Stomach (tissue), 8 donors: ENCODE measurements at regions not wholly inside any gene's neighbourhood (a gene's known extent, or its start where the extent isn't known, plus 50 kb on each side); places are given as distances from the start of the nearest gene placed in this dataset.

ENCODE experiments used
- DNase-seq, 2 donors: peaks; one replicate each; pipeline versions ENCODE4 v3.0.0 to v3.0.0-alpha.2; 2013 to 2019
- H3K27ac ChIP-seq, 5 donors: fragments of 200-600 bp in 4 of 5; sonication (generic) in 4 of 5; one replicate each; pipeline ENCODE4 v1.5.1; 2013 to 2019; ENCODE audit warnings: mild to moderate bottlenecking in 1 of 5, moderate library complexity in 1 of 5
- H3K27me3 ChIP-seq, 3 donors: fragments of 200-600 bp; sonication (generic); one replicate each; pipeline ENCODE4 v1.5.1; 2017 to 2019; ENCODE audit warnings: mixed run types in 1 of 3
- H3K36me3 ChIP-seq, 4 donors: fragments of 200-600 bp; sonication (generic); 1 replicate in 3 of 4; 2 replicates in 1 of 4; pipeline ENCODE4 v1.5.1; 2016 to 2019
- H3K4me1 ChIP-seq, 4 donors: fragments of 200-600 bp; sonication (generic); one replicate each; pipeline ENCODE4 v1.5.1; 2016 to 2019
- H3K4me3 ChIP-seq, 4 donors: fragments of 200-600 bp; sonication (generic) in 3 of 4; one replicate each; pipeline ENCODE4 v1.5.1; 2016 to 2019; ENCODE audit warnings: mild to moderate bottlenecking in 1 of 4
- H3K9me3 ChIP-seq, 4 donors: fragments of 200-600 bp; sonication (generic); one replicate each; pipeline ENCODE4 v1.5.1; 2016 to 2019
- CTCF ChIP-seq, 7 experiments: fragments of 450-650 bp in 4 of 7; fragments of 200-600 bp in 3 of 7; sonication (generic) in 3 of 7; IDR thresholded peaks; one replicate each; pipeline ENCODE4 v1.5.1; 2016 to 2019; ENCODE audit warnings: antibody characterized with exemption in 7 of 7, control low read depth in 2 of 7, mild to moderate bottlenecking in 1 of 7
- EP300 ChIP-seq: sonication (generic); formaldehyde crosslinking; IDR thresholded peaks from one replicate; pipeline ENCODE4 v1.6.1; 2017; ENCODE audit warnings: antibody characterized with exemption
- POLR2A ChIP-seq, 4 donors: fragments of 450-650 bp; IDR thresholded peaks; one replicate each; pipeline ENCODE4 v1.6.1; 2016; ENCODE audit warnings: antibody characterized with exemption in 4 of 4, control low read depth in 2 of 4, mild to moderate bottlenecking in 1 of 4, moderate library complexity in 1 of 4
- POLR2AphosphoS5 ChIP-seq, 3 donors: sonication (generic); formaldehyde crosslinking; IDR thresholded peaks; one replicate each; pipeline ENCODE4 v1.6.1; 2016; ENCODE audit warnings: antibody characterized with exemption in 3 of 3
- WGBS, 5 donors: extraction: QIAGEN DNeasy Blood & Tissue Kit in 3 of 5; methylation state at CpG; one replicate each; pipeline versions ENCODE4 v1.1.5 to v1.1.7; 2013 to 2018; 5-methylcytosine and 5-hydroxymethylcytosine counted together
- intact Hi-C: fragments of 100-400 bp; cut with DNase I; formaldehyde crosslinking; loops from one replicate; pipeline ENCODE4 v1.15.1; 2023; ENCODE audit warnings: low total_unique reads
- donor health status: healthy with polysubstance abuse.
- donor health status: Bipolar disorder and iron deficiency.
- donor health status: healthy.

- no peak overlapping the region for H3K4me3 ChIP-seq
- no peak for DNase-seq
- no peaks in the 10 kb centered on the region for H3K9me3 ChIP-seq
- TF ChIP-seq POLR2AphosphoS5 (IDR thresholded peaks at IDR 0.05) = no peak
- no peak for TF ChIP-seq CTCF (IDR thresholded peaks at IDR 0.05)
- TF ChIP-seq EP300 = no peak
- no peak for TF ChIP-seq POLR2A (IDR thresholded peaks at IDR 0.05)
- H3K27ac ChIP-seq = no peak overlapping the region
- 42 to 52% (median 46%) methylated on average over 2 of the region's 2 CpGs for WGBS, 5 donors
- H3K27me3 ChIP-seq = no peaks in the 10 kb centered on the region
- no peaks in the 10 kb centered on the region for H3K36me3 ChIP-seq
- intact Hi-C loops = no loop called here
- no peaks in the 10 kb centered on the region for H3K4me1 ChIP-seq
Measured at GRCh38 chr2:78439122-78439521, 586.4 kb upstream of the REG3G start.

- no peaks in the 10 kb centered on the region for H3K36me3 ChIP-seq
- H3K4me3 ChIP-seq = no peak overlapping the region
- intact Hi-C loops = no loop called here
- no peak overlapping the region for H3K27ac ChIP-seq
- H3K27me3 ChIP-seq = no peaks in the 10 kb centered on the region
- no peaks in the 10 kb centered on the region for H3K9me3 ChIP-seq
- no peak for TF ChIP-seq EP300
- TF ChIP-seq POLR2AphosphoS5 (IDR thresholded peaks at IDR 0.05) = no peak
- no peak for TF ChIP-seq CTCF (IDR thresholded peaks at IDR 0.05)
- TF ChIP-seq POLR2A (IDR thresholded peaks at IDR 0.05) = no peak
- DNase-seq = no peak
- 36 to 55% (median 51%) methylated on average over 2 of the region's 2 CpGs for WGBS, 5 donors
- no peaks in the 10 kb centered on the region for H3K4me1 ChIP-seq
Measured at GRCh38 chr2:78455586-78455985, 569.9 kb upstream of the REG3G start.

GRCh38 chr2:78457269-78457668 is 568.2 kb upstream of the REG3G start:
- WGBS, 5 donors = 38 to 73% (median 50%) methylated on average over 1 of the region's 1 CpG
- intact Hi-C loops = no loop called here

GRCh38 chr2:78465707-78466106 is 559.8 kb upstream of the REG3G start:
- intact Hi-C loops = no loop called here
- 80 to 96% (median 90%) methylated on average over 3 of the region's 3 CpGs for WGBS, 5 donors
- no peaks in the 10 kb centered on the region for H3K4me1 ChIP-seq

More at GRCh38 chr2:78457269-78457668, 568.2 kb upstream of the REG3G start:
- Histone ChIP-seq H3K27ac (no peak overlapping the region), H3K4me1 (no peaks in the 10 kb centered on the region), H3K36me3 (no peaks in the 10 kb centered on the region), H3K4me3 (no peak overlapping the region), H3K9me3 (no peaks in the 10 kb centered on the region), H3K27me3 (no peaks in the 10 kb centered on the region)
- TF ChIP-seq POLR2A (IDR thresholded peaks at IDR 0.05) = no peak
- no peak for TF ChIP-seq EP300
- TF ChIP-seq CTCF (IDR thresholded peaks at IDR 0.05) = no peak
- TF ChIP-seq POLR2AphosphoS5 (IDR thresholded peaks at IDR 0.05) = no peak
- no peak for DNase-seq

More at GRCh38 chr2:78465707-78466106, 559.8 kb upstream of the REG3G start:
- Histone ChIP-seq H3K4me3 (no peak overlapping the region), H3K36me3 (no peaks in the 10 kb centered on the region), H3K27ac (no peak overlapping the region), H3K9me3 (no peaks in the 10 kb centered on the region), H3K27me3 (no peaks in the 10 kb centered on the region)
- TF ChIP-seq CTCF (IDR thresholded peaks at IDR 0.05) (no peak), POLR2A (IDR thresholded peaks at IDR 0.05) (no peak), POLR2AphosphoS5 (IDR thresholded peaks at IDR 0.05) (no peak), EP300 (no peak)
- DNase-seq = no peak
